ENCODE measurements at regions not wholly inside any gene's neighbourhood (a gene's known extent, or its start where the extent isn't known, plus 50 kb on each side); places are given as distances from the start of the nearest gene placed in this dataset.

- no peak overlapping the region for H3K9ac ChIP-seq (replicated peaks in 1 of 4; ENCODE audit: extremely low read depth in 1 of 4, low read depth in 3 of 4, low read length in 3 of 4)
- H3K4me3 ChIP-seq (ENCODE audit: extremely low read depth in 1 of 4, insufficient read depth in 2 of 4, low read depth in 3 of 4, low read length in 4 of 4): no peak overlapping the region
- POLR2A ChIA-PET (ENCODE audit: partially characterized antibody): no interaction called here
- no peak overlapping the region for H2AFZ ChIP-seq (ENCODE audit: low read length)
- H2AK5ac ChIP-seq (ENCODE audit: low read depth, low read length): no peak overlapping the region
- no peak overlapping the region for H3K18ac ChIP-seq (ENCODE audit: extremely low read depth, low read length)
- H3K27ac ChIP-seq (ENCODE audit: low read depth, low read length): no peak overlapping the region
- no peaks in the 10 kb centered on the region for H3K23me2 ChIP-seq (ENCODE audit: low read depth, low read length)
- no peak overlapping the region for H4K91ac ChIP-seq (replicated peaks; ENCODE audit: insufficient read length, low read length)
- no peak for TF ChIP-seq TCF12 (IDR thresholded peaks at IDR 0.05; ENCODE audit: low read depth, low read length)
- TF ChIP-seq HDAC6 (IDR thresholded peaks at IDR 0.05; ENCODE audit: low read depth, low read length): no peak
- no peak for TF ChIP-seq CTCF (IDR thresholded peaks at IDR 0.05; ENCODE audit: control extremely low read depth in 1 of 3, insufficient read depth in 1 of 3, low read depth in 1 of 3, low read length in 3 of 3)
- no peak overlapping the region for H2BK5ac ChIP-seq (ENCODE audit: low read depth, low read length)
- no peaks in the 10 kb centered on the region for H3K9me3 ChIP-seq (ENCODE audit: insufficient read depth in 2 of 2, low read depth in 1 of 2, low read length in 1 of 2)
- CTCF ChIA-PET (ENCODE audit: partially characterized antibody): no interaction called here
- H3K4ac ChIP-seq (replicated peaks; ENCODE audit: insufficient read length, low read depth, low read length): no peak overlapping the region
- H2BK15ac ChIP-seq (ENCODE audit: low read length): no peak overlapping the region
- H3K23ac ChIP-seq (ENCODE audit: insufficient read length): no peak overlapping the region
- WGBS, 2 experiments (ENCODE audit: extremely low coverage in 1 of 2, insufficient coverage in 1 of 2, insufficient read length in 1 of 2, insufficient replicate concordance in 2 of 2, low coverage in 1 of 2, low lambda C conversion rate in 2 of 2, missing lambda C conversion rate in 1 of 2): 87% methylated on average over 3 of the region's 3 CpGs; no CpG with 5 or more reads in 1 of the 2 experiments
- FAIRE-seq: no peak
- H3K4me2 ChIP-seq (ENCODE audit: insufficient read depth in 1 of 2, low read depth in 2 of 2, low read length in 2 of 2): no peak overlapping the region
- no peak overlapping the region for H2BK120ac ChIP-seq (replicated peaks; ENCODE audit: low read depth, low read length)
- H4K5ac ChIP-seq (ENCODE audit: insufficient read length, low read depth, low read length): no peak overlapping the region
- DNase-seq (ENCODE audit: low read depth in 1 of 2, low spot score in 2 of 2): no peak
- H2BK12ac ChIP-seq (ENCODE audit: low read depth, low read length): no peak overlapping the region
- H3K79me2 ChIP-seq (ENCODE audit: control insufficient read depth in 1 of 2, insufficient read depth in 2 of 2, low read length in 2 of 2): no peaks in the 10 kb centered on the region
- H3K27me3 ChIP-seq (replicated peaks in 1 of 4; ENCODE audit: control insufficient read depth in 3 of 4, extremely low read depth in 1 of 4, insufficient read depth in 3 of 4, low read length in 3 of 4): no peaks in the 10 kb centered on the region
- H3K14ac ChIP-seq (ENCODE audit: insufficient read length): no peak overlapping the region
- H4K20me1 ChIP-seq (replicated peaks in 1 of 2; ENCODE audit: control insufficient read depth in 1 of 2, insufficient read depth in 2 of 2, low read length in 2 of 2): no peaks in the 10 kb centered on the region
- peaks cover 0 to 4% (median 0%) of the 10 kb centered on the region in 4 experiments; a peak in 1 of 7 replicates for H3K4me1 ChIP-seq (replicated peaks in 1 of 4; ENCODE audit: control insufficient read depth in 3 of 4, insufficient read depth in 4 of 4, low read length in 3 of 4)
- H3K36me3 ChIP-seq (ENCODE audit: control insufficient read depth in 2 of 4, insufficient read depth in 4 of 4, low read length in 3 of 4): no peaks in the 10 kb centered on the region
- no peaks in the 10 kb centered on the region for H3K79me1 ChIP-seq (ENCODE audit: low read depth, low read length)
- H3K56ac ChIP-seq (replicated peaks; ENCODE audit: insufficient read length, low read depth, low read length): no peak overlapping the region
- no peak overlapping the region for H2BK20ac ChIP-seq (ENCODE audit: low read length)
- H4K8ac ChIP-seq (ENCODE audit: extremely low read depth, insufficient read depth, low read length): no peak overlapping the region
These were observed 635.5 kb downstream of the SLC16A7 start for GRCh38 chr12:60231303-60231702.
